ENCODE measurements at regions not wholly inside any gene's neighbourhood (a gene's known extent, or its start where the extent isn't known, plus 50 kb on each side); places are given as distances from the start of the nearest gene placed in this dataset.

- no peaks in the 10 kb centered on the region for H3K36me3 ChIP-seq (ENCODE audit: control insufficient read depth in 4 of 4, insufficient read depth in 4 of 4, low read length in 4 of 4)
- no peak overlapping the region for H3K4me3 ChIP-seq
- peaks cover 5 to 36% (median 19%) of the 10 kb centered on the region in 5 donors for H3K4me1 ChIP-seq (ENCODE audit: control insufficient read depth in 5 of 5, insufficient read depth in 5 of 5, low read length in 5 of 5)
- H3K27me3 ChIP-seq (ENCODE audit: control insufficient read depth in 3 of 3, insufficient read depth in 3 of 3, low read length in 2 of 3): no peaks in the 10 kb centered on the region
- H3K9me3 ChIP-seq (ENCODE audit: control insufficient read depth in 4 of 4, insufficient read depth in 3 of 4, low read length in 3 of 4): no peaks in the 10 kb centered on the region
- H3K27ac ChIP-seq (ENCODE audit: low read depth in 1 of 2, low read length in 1 of 2): peak overlapping the region; percentile 63 to 74
- no peak for TF ChIP-seq CTCF (IDR thresholded peaks at IDR 0.05; ENCODE audit: control extremely low read depth, extremely low read depth)
- H3K9ac ChIP-seq (ENCODE audit: insufficient read depth in 1 of 2, low read length in 2 of 2): peak overlapping the region in 1 of 2 donors; percentile 38
- WGBS, 2 donors: 46 to 64% methylated on average over 13 of the region's 13 CpGs
- ATAC-seq (ENCODE audit: insufficient read depth, low FRiP score) (peak; percentile 39), DNase-seq (peak in 2 of 3 donors; percentile 31 to 38)
Measured at GRCh38 chr10:21314906-21315644, 210.4 kb downstream of the SKIDA1 start.

- peak overlapping the region in 1 of 2 donors; percentile 35 for H3K9ac ChIP-seq (ENCODE audit: insufficient read depth in 1 of 2, low read length in 2 of 2)
- H3K27me3 ChIP-seq (ENCODE audit: control insufficient read depth in 3 of 3, insufficient read depth in 3 of 3, low read length in 2 of 3): no peaks in the 10 kb centered on the region
- peaks cover 5 to 33% (median 19%) of the 10 kb centered on the region in 5 donors for H3K4me1 ChIP-seq (ENCODE audit: control insufficient read depth in 5 of 5, insufficient read depth in 5 of 5, low read length in 5 of 5)
- no peak for ATAC-seq (ENCODE audit: insufficient read depth, low FRiP score)
- no peak overlapping the region for H3K4me3 ChIP-seq
- no peaks in the 10 kb centered on the region for H3K36me3 ChIP-seq (ENCODE audit: control insufficient read depth in 4 of 4, insufficient read depth in 4 of 4, low read length in 4 of 4)
- WGBS, 2 donors: 44 to 61% methylated on average over 9 of the region's 9 CpGs
- H3K27ac ChIP-seq (ENCODE audit: low read depth in 1 of 2, low read length in 1 of 2): no peak overlapping the region
- DNase-seq: peak; percentile 35 to 86 (median 74)
- TF ChIP-seq CTCF (IDR thresholded peaks at IDR 0.05; ENCODE audit: control extremely low read depth, extremely low read depth): no peak
- no peaks in the 10 kb centered on the region for H3K9me3 ChIP-seq (ENCODE audit: control insufficient read depth in 4 of 4, insufficient read depth in 3 of 4, low read length in 3 of 4)
Measured at GRCh38 chr10:21314111-21314626, 211.3 kb downstream of the SKIDA1 start.

- ATAC-seq (ENCODE audit: insufficient read depth, low FRiP score) (no peak), DNase-seq (no peak)
- peaks cover 5 to 29% (median 19%) of the 10 kb centered on the region in 5 donors for H3K4me1 ChIP-seq (ENCODE audit: control insufficient read depth in 5 of 5, insufficient read depth in 5 of 5, low read length in 5 of 5)
- no peaks in the 10 kb centered on the region for H3K27me3 ChIP-seq (ENCODE audit: control insufficient read depth in 3 of 3, insufficient read depth in 3 of 3, low read length in 2 of 3)
- TF ChIP-seq CTCF (IDR thresholded peaks at IDR 0.05; ENCODE audit: control extremely low read depth, extremely low read depth): no peak
- no peaks in the 10 kb centered on the region for H3K9me3 ChIP-seq (ENCODE audit: control insufficient read depth in 4 of 4, insufficient read depth in 3 of 4, low read length in 3 of 4)
- WGBS, 2 donors: 85 to 86% methylated on average over 7 of the region's 7 CpGs
- H3K27ac ChIP-seq (ENCODE audit: low read depth in 1 of 2, low read length in 1 of 2): no peak overlapping the region
- H3K36me3 ChIP-seq (ENCODE audit: control insufficient read depth in 4 of 4, insufficient read depth in 4 of 4, low read length in 4 of 4): no peaks in the 10 kb centered on the region
- no peak overlapping the region for H3K9ac ChIP-seq (ENCODE audit: insufficient read depth in 1 of 2, low read length in 2 of 2)
- no peak overlapping the region for H3K4me3 ChIP-seq
Measured at GRCh38 chr10:21313691-21314090, 211.8 kb downstream of the SKIDA1 start.

Data from lung (tissue), 11 donors.